GM12874 (cell line): ENCODE measurements at regions not wholly inside any gene's neighbourhood (a gene's known extent, or its start where the extent isn't known, plus 50 kb on each side); places are given as distances from the start of the nearest gene placed in this dataset.
A peak's percentile ranks its signal among the peaks of the same experiment; 100 is the strongest.

Experiments
- TF ChIP-seq, protein P1 (sequence below): IDR thresholded peaks from 2 replicates; pipeline ENCODE4 v1.5.1; 2011; ENCODE audit warnings: low read depth, mild to moderate bottlenecking, control low read depth, low read length, moderate library complexity; ENCODE audit not compliant: insufficient read depth

- TF ChIP-seq, protein P1, sequence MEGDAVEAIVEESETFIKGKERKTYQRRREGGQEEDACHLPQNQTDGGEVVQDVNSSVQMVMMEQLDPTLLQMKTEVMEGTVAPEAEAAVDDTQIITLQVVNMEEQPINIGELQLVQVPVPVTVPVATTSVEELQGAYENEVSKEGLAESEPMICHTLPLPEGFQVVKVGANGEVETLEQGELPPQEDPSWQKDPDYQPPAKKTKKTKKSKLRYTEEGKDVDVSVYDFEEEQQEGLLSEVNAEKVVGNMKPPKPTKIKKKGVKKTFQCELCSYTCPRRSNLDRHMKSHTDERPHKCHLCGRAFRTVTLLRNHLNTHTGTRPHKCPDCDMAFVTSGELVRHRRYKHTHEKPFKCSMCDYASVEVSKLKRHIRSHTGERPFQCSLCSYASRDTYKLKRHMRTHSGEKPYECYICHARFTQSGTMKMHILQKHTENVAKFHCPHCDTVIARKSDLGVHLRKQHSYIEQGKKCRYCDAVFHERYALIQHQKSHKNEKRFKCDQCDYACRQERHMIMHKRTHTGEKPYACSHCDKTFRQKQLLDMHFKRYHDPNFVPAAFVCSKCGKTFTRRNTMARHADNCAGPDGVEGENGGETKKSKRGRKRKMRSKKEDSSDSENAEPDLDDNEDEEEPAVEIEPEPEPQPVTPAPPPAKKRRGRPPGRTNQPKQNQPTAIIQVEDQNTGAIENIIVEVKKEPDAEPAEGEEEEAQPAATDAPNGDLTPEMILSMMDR, result no peak
Observed at GRCh38 chr2:168365094-168365621, 90.9 kb upstream of the CERS6 start.

DNA sequence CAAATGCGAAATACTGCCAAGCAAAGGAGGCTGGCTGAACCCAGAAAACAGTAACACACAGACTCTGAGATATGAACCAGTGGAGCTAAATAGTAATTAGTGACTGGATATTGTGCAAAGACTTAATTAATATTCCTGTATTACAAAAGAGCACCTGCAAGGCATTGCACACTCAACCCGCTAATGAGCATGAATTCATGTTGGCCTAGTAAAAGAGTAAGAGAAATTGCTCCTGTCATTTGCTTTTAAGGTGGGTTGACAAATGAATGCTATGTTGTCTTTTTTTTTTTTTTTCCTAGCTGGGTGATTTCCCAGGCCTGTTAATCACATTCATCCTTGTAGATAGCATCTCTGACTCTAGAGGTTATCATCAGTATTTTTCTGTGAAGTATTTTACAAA is 87.0 kb upstream of the CERS6 start:
- TF ChIP-seq, protein P1, result no peak

GRCh38 chr2:168371273-168372019 is 84.6 kb upstream of the CERS6 start:
- TF ChIP-seq, protein P1, result no peak

DNA sequence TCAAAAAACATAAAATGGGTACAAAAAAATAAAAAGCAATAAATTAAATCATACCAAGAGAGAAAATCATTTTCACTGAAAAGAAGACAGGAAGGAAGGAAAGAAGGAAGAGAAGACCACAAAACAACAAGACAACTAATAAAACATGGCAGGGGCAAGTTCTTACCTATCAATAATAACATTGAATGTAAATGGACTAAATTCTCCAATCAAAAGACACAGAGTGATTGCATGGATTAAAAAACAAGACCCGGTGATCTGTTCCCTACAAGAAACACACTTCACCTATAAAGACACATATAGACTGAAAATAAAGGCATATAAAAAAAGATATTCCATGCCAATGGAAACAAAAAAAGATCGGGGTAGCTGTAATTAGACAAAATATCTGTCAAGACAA is 82.6 kb upstream of the CERS6 start:
- TF ChIP-seq, protein P1, result no peak

- TF ChIP-seq, protein P1, result peak; percentile 22; the same call in 1 of the 2 replicates
Observed at GRCh38 chr2:168375195-168375798, 80.8 kb upstream of the CERS6 start.

- TF ChIP-seq, protein P1, result no peak
Observed at GRCh38 chr2:168378960-168379669, 77.0 kb upstream of the CERS6 start.

- TF ChIP-seq, protein P1, result no peak
Observed at GRCh38 chr2:168380500-168380899, 75.6 kb upstream of the CERS6 start.
